ENCODE measurements at regions not wholly inside any gene's neighbourhood (a gene's known extent, or its start where the extent isn't known, plus 50 kb on each side); places are given as distances from the start of the nearest gene placed in this dataset.

DNA sequence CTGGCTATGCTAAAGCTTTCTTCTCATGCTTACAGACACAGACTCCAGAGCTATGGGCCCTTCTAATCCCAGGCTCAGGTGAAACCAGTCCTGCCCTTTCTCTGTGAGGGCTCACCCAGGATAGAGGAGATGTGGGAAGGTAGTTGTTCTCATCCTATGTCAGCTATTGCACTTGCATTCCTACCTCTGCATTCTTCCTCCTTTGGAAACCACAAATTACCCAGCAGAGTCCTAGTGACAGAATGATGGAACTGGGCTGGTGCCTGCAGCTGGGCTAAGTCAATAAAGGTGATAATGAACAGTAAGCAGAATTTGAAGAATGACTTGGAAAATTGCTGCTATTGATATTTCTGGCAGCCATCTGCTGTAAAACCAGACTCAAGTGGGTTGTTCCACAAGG, 560.0 kb downstream of the TMEM135 start (continued):
- TF ChIP-seq FOXA2 (IDR thresholded peaks at IDR 0.05), result no peak
- TF ChIP-seq, protein P1, sequence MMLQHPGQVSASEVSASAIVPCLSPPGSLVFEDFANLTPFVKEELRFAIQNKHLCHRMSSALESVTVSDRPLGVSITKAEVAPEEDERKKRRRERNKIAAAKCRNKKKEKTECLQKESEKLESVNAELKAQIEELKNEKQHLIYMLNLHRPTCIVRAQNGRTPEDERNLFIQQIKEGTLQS (IDR thresholded peaks at IDR 0.05), result no peak
- TF ChIP-seq, protein P2, sequence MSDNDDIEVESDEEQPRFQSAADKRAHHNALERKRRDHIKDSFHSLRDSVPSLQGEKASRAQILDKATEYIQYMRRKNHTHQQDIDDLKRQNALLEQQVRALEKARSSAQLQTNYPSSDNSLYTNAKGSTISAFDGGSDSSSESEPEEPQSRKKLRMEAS (IDR thresholded peaks at IDR 0.05), result no peak

DNA sequence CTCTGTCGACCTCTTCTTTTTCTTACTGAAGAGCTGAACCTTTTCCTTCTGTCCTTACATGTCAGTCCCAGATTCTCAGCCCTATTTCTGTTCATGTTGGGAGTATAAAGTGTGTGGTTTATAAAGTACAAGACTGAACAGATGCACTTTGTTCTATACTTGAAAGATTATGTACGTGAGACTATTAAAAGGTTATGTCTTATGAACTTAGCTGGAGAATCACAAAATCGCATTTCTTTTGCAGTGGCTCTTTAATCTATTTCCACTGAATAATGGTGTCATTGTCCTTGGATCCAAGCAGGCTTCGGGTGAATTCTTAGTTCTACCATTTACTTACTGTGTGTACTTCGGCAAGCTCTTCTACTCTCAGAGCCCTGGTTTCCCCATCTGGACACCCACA, 558.4 kb downstream of the TMEM135 start:
- Histone ChIP-seq H3K27me3 (ENCODE audit: control insufficient read depth in 4 of 4, insufficient read depth in 4 of 4, low read length in 3 of 4) (no peaks in the 10 kb centered on the region), H3K36me3 (ENCODE audit: control insufficient read depth in 4 of 4, insufficient read depth in 3 of 4, low read depth in 1 of 4, low read length in 3 of 4) (no peaks in the 10 kb centered on the region), H3K9ac (ENCODE audit: low read depth in 1 of 2, low read length in 2 of 2) (no peak overlapping the region), H3K27ac (ENCODE audit: low read depth in 1 of 2, low read length in 2 of 2) (no peak overlapping the region), H3K4me3 (ENCODE audit: low read depth in 1 of 3, low read length in 3 of 3) (no peak overlapping the region), H3K9me3 (ENCODE audit: control insufficient read depth in 4 of 4, low read length in 3 of 4) (no peaks in the 10 kb centered on the region), H3K4me1 (ENCODE audit: control insufficient read depth in 4 of 4, insufficient read depth in 4 of 4, low read length in 3 of 4) (no peaks in the 10 kb centered on the region)
- no peak for DNase-seq (ENCODE audit: low spot score)
- TF ChIP-seq, protein P2 (IDR thresholded peaks at IDR 0.05), result no peak
- TF ChIP-seq YY1 (IDR thresholded peaks at IDR 0.05) (no peak), TAF1 (conservative IDR thresholded peaks at IDR 0.05) (no peak), RXRA (IDR thresholded peaks at IDR 0.05) (no peak), FOXA1 (IDR thresholded peaks at IDR 0.05) (no peak), EGR1 (IDR thresholded peaks at IDR 0.05; ENCODE audit: low read depth in 2 of 2) (no peak), FOXA2 (IDR thresholded peaks at IDR 0.05) (no peak), NR2F2 (IDR thresholded peaks at IDR 0.05) (no peak)
- TF ChIP-seq, protein P3, sequence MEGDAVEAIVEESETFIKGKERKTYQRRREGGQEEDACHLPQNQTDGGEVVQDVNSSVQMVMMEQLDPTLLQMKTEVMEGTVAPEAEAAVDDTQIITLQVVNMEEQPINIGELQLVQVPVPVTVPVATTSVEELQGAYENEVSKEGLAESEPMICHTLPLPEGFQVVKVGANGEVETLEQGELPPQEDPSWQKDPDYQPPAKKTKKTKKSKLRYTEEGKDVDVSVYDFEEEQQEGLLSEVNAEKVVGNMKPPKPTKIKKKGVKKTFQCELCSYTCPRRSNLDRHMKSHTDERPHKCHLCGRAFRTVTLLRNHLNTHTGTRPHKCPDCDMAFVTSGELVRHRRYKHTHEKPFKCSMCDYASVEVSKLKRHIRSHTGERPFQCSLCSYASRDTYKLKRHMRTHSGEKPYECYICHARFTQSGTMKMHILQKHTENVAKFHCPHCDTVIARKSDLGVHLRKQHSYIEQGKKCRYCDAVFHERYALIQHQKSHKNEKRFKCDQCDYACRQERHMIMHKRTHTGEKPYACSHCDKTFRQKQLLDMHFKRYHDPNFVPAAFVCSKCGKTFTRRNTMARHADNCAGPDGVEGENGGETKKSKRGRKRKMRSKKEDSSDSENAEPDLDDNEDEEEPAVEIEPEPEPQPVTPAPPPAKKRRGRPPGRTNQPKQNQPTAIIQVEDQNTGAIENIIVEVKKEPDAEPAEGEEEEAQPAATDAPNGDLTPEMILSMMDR (IDR thresholded peaks at IDR 0.05; ENCODE audit: low read depth, low read length, missing input control), result no peak
- TF ChIP-seq, protein P4, sequence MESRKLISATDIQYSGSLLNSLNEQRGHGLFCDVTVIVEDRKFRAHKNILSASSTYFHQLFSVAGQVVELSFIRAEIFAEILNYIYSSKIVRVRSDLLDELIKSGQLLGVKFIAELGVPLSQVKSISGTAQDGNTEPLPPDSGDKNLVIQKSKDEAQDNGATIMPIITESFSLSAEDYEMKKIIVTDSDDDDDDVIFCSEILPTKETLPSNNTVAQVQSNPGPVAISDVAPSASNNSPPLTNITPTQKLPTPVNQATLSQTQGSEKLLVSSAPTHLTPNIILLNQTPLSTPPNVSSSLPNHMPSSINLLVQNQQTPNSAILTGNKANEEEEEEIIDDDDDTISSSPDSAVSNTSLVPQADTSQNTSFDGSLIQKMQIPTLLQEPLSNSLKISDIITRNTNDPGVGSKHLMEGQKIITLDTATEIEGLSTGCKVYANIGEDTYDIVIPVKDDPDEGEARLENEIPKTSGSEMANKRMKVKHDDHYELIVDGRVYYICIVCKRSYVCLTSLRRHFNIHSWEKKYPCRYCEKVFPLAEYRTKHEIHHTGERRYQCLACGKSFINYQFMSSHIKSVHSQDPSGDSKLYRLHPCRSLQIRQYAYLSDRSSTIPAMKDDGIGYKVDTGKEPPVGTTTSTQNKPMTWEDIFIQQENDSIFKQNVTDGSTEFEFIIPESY (IDR thresholded peaks at IDR 0.05), result no peak
- TF ChIP-seq, protein P1 (IDR thresholded peaks at IDR 0.05), result no peak
- 65% methylated on average over 5 of the region's 5 CpGs for WGBS

DNA sequence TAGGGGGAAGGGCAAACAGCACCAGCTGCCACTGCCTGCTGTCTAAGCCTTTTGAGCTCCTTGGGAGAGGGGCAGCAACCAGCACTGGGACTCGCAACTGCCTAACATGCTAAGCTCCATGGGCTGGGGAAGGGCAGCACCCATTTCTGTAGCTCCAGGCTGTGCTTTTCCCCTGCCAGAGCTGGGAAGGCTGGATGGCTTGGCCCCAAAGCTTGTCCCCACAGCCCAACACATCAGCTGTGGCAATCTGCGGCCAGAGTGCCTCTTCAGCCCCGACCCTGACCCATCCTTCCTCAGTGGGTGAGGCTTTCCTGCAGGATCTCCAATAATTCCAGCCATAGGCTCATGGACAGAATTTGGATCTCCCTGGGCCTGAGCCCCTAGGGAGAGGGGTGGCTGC, 551.3 kb downstream of the TMEM135 start:
- WGBS, result 83% methylated on average over 3 of the region's 3 CpGs
- Histone ChIP-seq H3K27ac (ENCODE audit: low read depth in 1 of 2, low read length in 2 of 2) (no peak overlapping the region), H3K9ac (ENCODE audit: low read depth in 1 of 2, low read length in 2 of 2) (no peak overlapping the region), H3K9me3 (ENCODE audit: control insufficient read depth in 4 of 4, low read length in 3 of 4) (no peaks in the 10 kb centered on the region), H3K4me3 (ENCODE audit: low read depth in 1 of 3, low read length in 3 of 3) (no peak overlapping the region), H3K4me1 (ENCODE audit: control insufficient read depth in 4 of 4, insufficient read depth in 4 of 4, low read length in 3 of 4) (no peaks in the 10 kb centered on the region), H3K27me3 (ENCODE audit: control insufficient read depth in 4 of 4, insufficient read depth in 4 of 4, low read length in 3 of 4) (no peaks in the 10 kb centered on the region), H3K36me3 (ENCODE audit: control insufficient read depth in 4 of 4, insufficient read depth in 3 of 4, low read depth in 1 of 4, low read length in 3 of 4) (no peaks in the 10 kb centered on the region)
- DNase-seq (ENCODE audit: low spot score), result no peak
- TF ChIP-seq, protein P3 (IDR thresholded peaks at IDR 0.05; ENCODE audit: low read depth, low read length, missing input control), result no peak
- no peak for TF ChIP-seq JUND (IDR thresholded peaks at IDR 0.05)
- no peak for TF ChIP-seq TAF1 (conservative IDR thresholded peaks at IDR 0.05)
- TF ChIP-seq NR2F2 (IDR thresholded peaks at IDR 0.05), result no peak
- TF ChIP-seq, protein P5, sequence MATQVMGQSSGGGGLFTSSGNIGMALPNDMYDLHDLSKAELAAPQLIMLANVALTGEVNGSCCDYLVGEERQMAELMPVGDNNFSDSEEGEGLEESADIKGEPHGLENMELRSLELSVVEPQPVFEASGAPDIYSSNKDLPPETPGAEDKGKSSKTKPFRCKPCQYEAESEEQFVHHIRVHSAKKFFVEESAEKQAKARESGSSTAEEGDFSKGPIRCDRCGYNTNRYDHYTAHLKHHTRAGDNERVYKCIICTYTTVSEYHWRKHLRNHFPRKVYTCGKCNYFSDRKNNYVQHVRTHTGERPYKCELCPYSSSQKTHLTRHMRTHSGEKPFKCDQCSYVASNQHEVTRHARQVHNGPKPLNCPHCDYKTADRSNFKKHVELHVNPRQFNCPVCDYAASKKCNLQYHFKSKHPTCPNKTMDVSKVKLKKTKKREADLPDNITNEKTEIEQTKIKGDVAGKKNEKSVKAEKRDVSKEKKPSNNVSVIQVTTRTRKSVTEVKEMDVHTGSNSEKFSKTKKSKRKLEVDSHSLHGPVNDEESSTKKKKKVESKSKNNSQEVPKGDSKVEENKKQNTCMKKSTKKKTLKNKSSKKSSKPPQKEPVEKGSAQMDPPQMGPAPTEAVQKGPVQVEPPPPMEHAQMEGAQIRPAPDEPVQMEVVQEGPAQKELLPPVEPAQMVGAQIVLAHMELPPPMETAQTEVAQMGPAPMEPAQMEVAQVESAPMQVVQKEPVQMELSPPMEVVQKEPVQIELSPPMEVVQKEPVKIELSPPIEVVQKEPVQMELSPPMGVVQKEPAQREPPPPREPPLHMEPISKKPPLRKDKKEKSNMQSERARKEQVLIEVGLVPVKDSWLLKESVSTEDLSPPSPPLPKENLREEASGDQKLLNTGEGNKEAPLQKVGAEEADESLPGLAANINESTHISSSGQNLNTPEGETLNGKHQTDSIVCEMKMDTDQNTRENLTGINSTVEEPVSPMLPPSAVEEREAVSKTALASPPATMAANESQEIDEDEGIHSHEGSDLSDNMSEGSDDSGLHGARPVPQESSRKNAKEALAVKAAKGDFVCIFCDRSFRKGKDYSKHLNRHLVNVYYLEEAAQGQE (IDR thresholded peaks at IDR 0.05), result no peak
- TF ChIP-seq, protein P4 (IDR thresholded peaks at IDR 0.05), result no peak
- TF ChIP-seq SP1 (IDR thresholded peaks at IDR 0.05), result no peak
- TF ChIP-seq, protein P2 (IDR thresholded peaks at IDR 0.05), result no peak
- TF ChIP-seq YY1 (IDR thresholded peaks at IDR 0.05), result no peak
- TF ChIP-seq HNF4G (IDR thresholded peaks at IDR 0.05), result no peak
- no peak for TF ChIP-seq FOXA2 (IDR thresholded peaks at IDR 0.05)
- no peak for TF ChIP-seq EGR1 (IDR thresholded peaks at IDR 0.05; ENCODE audit: low read depth in 2 of 2)
- TF ChIP-seq GABPA (IDR thresholded peaks at IDR 0.05 in 1 of 2, conservative IDR thresholded peaks at IDR 0.05 in 1 of 2), result no peak

All from liver (tissue), 8 donors.